ENCODE measurements at regions not wholly inside any gene's neighbourhood (a gene's known extent, or its start where the extent isn't known, plus 50 kb on each side); places are given as distances from the start of the nearest gene placed in this dataset.

- TF ChIP-seq CTCF (IDR thresholded peaks at IDR 0.05), result no peak
- TF ChIP-seq EZH2 (IDR thresholded peaks at IDR 0.05; ENCODE audit: borderline replicate concordance, insufficient read depth, low read depth, low read length, poor library complexity, severe bottlenecking), result no peak
- 60% methylated on average over 1 of the region's 6 CpGs for WGBS (ENCODE audit: insufficient coverage)
- Histone ChIP-seq H2AFZ (ENCODE audit: insufficient read depth, low read depth, low read length, poor library complexity, severe bottlenecking) (no peak overlapping the region), H3K27ac (ENCODE audit: low read length in 2 of 2) (no peak overlapping the region), H3K4me3 (ENCODE audit: control extremely low read depth in 1 of 5, extremely low read depth in 1 of 5, insufficient read depth in 1 of 5, low read depth in 2 of 5, low read length in 4 of 5) (no peak overlapping the region), H3K9me3 (ENCODE audit: control extremely low read depth in 1 of 3, control insufficient read depth in 2 of 3, insufficient read depth in 1 of 3, low read length in 2 of 3) (peaks cover 0 to 3% (median 0%) of the 10 kb centered on the region in 3 donors), H3K27me3 (replicated peaks in 1 of 4; ENCODE audit: control extremely low read depth in 1 of 4, control insufficient read depth in 3 of 4, insufficient read depth in 4 of 4, low read length in 3 of 4) (no peaks in the 10 kb centered on the region), H3K9ac (ENCODE audit: low read length) (no peak overlapping the region), H3K79me2 (ENCODE audit: control insufficient read depth, insufficient read depth, low read length) (no peaks in the 10 kb centered on the region), H3K36me3 (replicated peaks in 1 of 2; ENCODE audit: control extremely low read depth in 1 of 2, control insufficient read depth in 1 of 2, extremely low read depth in 1 of 2, insufficient read depth in 2 of 2, low read length in 1 of 2) (no peaks in the 10 kb centered on the region), H3K4me1 (ENCODE audit: control insufficient read depth in 2 of 2, insufficient read depth in 2 of 2, low read length in 2 of 2) (no peaks in the 10 kb centered on the region), H4K20me1 (ENCODE audit: control insufficient read depth, insufficient read depth, low read length, poor library complexity, severe bottlenecking) (no peaks in the 10 kb centered on the region), H3K4me2 (replicated peaks; ENCODE audit: low read depth, low read length, poor library complexity, severe bottlenecking) (no peak overlapping the region)
- no peak for DNase-seq
- Mint-ChIP-seq H3K9me3 (ENCODE audit: insufficient read depth) (no peaks in the 10 kb centered on the region), H3K4me3 (no peak overlapping the region), H3K27ac (no peak overlapping the region), H3K27me3 (no peaks in the 10 kb centered on the region), H3K4me1 (no peaks in the 10 kb centered on the region)
- intact Hi-C loops (cut with micrococcal nuclease), result no loop called here
- ATAC-seq (ENCODE audit: low read depth), result no peak
- ChIA-PET CTCF (no interaction called here), POLR2A (no interaction called here)
Measured at GRCh38 chr5:136891175-136891972, 526.0 kb upstream of the TRPC7 start.

- Histone ChIP-seq H4K20me1 (ENCODE audit: control insufficient read depth, insufficient read depth, low read length, poor library complexity, severe bottlenecking) (no peaks in the 10 kb centered on the region), H3K27ac (ENCODE audit: low read length in 2 of 2) (no peak overlapping the region), H3K9me3 (ENCODE audit: control extremely low read depth in 1 of 3, control insufficient read depth in 2 of 3, insufficient read depth in 1 of 3, low read length in 2 of 3) (peaks cover 0 to 3% (median 0%) of the 10 kb centered on the region in 3 donors), H3K9ac (ENCODE audit: low read length) (no peak overlapping the region), H3K4me3 (ENCODE audit: control extremely low read depth in 1 of 5, extremely low read depth in 1 of 5, insufficient read depth in 1 of 5, low read depth in 2 of 5, low read length in 4 of 5) (no peak overlapping the region), H3K27me3 (replicated peaks in 1 of 4; ENCODE audit: control extremely low read depth in 1 of 4, control insufficient read depth in 3 of 4, insufficient read depth in 4 of 4, low read length in 3 of 4) (no peaks in the 10 kb centered on the region), H2AFZ (ENCODE audit: insufficient read depth, low read depth, low read length, poor library complexity, severe bottlenecking) (no peak overlapping the region), H3K36me3 (replicated peaks in 1 of 2; ENCODE audit: control extremely low read depth in 1 of 2, control insufficient read depth in 1 of 2, extremely low read depth in 1 of 2, insufficient read depth in 2 of 2, low read length in 1 of 2) (no peaks in the 10 kb centered on the region), H3K4me1 (ENCODE audit: control insufficient read depth in 2 of 2, insufficient read depth in 2 of 2, low read length in 2 of 2) (no peaks in the 10 kb centered on the region), H3K79me2 (ENCODE audit: control insufficient read depth, insufficient read depth, low read length) (no peaks in the 10 kb centered on the region), H3K4me2 (replicated peaks; ENCODE audit: low read depth, low read length, poor library complexity, severe bottlenecking) (no peak overlapping the region)
- ATAC-seq (ENCODE audit: low read depth) (no peak), DNase-seq (no peak)
- intact Hi-C loops (cut with micrococcal nuclease), result no loop called here
- no peaks in the 10 kb centered on the region for H3K9me3 Mint-ChIP-seq (ENCODE audit: insufficient read depth)
- no peaks in the 10 kb centered on the region for H3K27me3 Mint-ChIP-seq
- no peak for TF ChIP-seq CTCF (IDR thresholded peaks at IDR 0.05)
- TF ChIP-seq EZH2 (IDR thresholded peaks at IDR 0.05; ENCODE audit: borderline replicate concordance, insufficient read depth, low read depth, low read length, poor library complexity, severe bottlenecking), result no peak
- no peak overlapping the region for H3K27ac Mint-ChIP-seq
- POLR2A ChIA-PET, result no interaction called here
- 93% methylated on average over 2 of the region's 2 CpGs for WGBS (ENCODE audit: insufficient coverage)
- no peaks in the 10 kb centered on the region for H3K4me1 Mint-ChIP-seq
- CTCF ChIA-PET, result no interaction called here
- no peak overlapping the region for H3K4me3 Mint-ChIP-seq
Measured at GRCh38 chr5:136890431-136891148, 525.2 kb upstream of the TRPC7 start.
